Medulla oblongata (tissue), 1 donor: ENCODE measurements at regions not wholly inside any gene's neighbourhood (a gene's known extent, or its start where the extent isn't known, plus 50 kb on each side); places are given as distances from the start of the nearest gene placed in this dataset.

Source experiments
- DNase-seq: peaks from one replicate; pipeline ENCODE4 v3.0.0-alpha.2; 2015; ENCODE audit errors: extremely low spot score

GRCh38 chr10:43959364-43960134 lies 310.9 kb upstream of the ZNF32 start:
- DNase-seq = no peak

- DNase-seq = no peak
Measured at GRCh38 chr10:43958964-43959363, 310.3 kb upstream of the ZNF32 start.

GRCh38 chr10:43958071-43958432 lies 309.4 kb upstream of the ZNF32 start:
- no peak for DNase-seq

- no peak for DNase-seq
Measured at GRCh38 chr10:43957267-43958070, 308.8 kb upstream of the ZNF32 start.

GRCh38 chr10:43955978-43956377 lies 307.3 kb upstream of the ZNF32 start:
- DNase-seq = no peak

GRCh38 chr10:43955002-43955596 lies 306.4 kb upstream of the ZNF32 start:
- DNase-seq = no peak

GRCh38 chr10:43953672-43954071 lies 305.0 kb upstream of the ZNF32 start:
- no peak for DNase-seq

- no peak for DNase-seq
Measured at GRCh38 chr10:43952760-43953159, 304.1 kb upstream of the ZNF32 start.

- DNase-seq = no peak
Measured at GRCh38 chr10:43949351-43949750, 300.7 kb upstream of the ZNF32 start.

GRCh38 chr10:43946445-43946844 lies 297.8 kb upstream of the ZNF32 start:
- DNase-seq = no peak

GRCh38 chr10:43945908-43946307 lies 297.2 kb upstream of the ZNF32 start:
- no peak for DNase-seq

GRCh38 chr10:43945094-43945730 lies 296.5 kb upstream of the ZNF32 start:
- no peak for DNase-seq

- DNase-seq = no peak
Measured at GRCh38 chr10:43944381-43945093, 295.9 kb upstream of the ZNF32 start.

GRCh38 chr10:43943818-43944360 lies 295.2 kb upstream of the ZNF32 start:
- DNase-seq = no peak

- no peak for DNase-seq
Measured at GRCh38 chr10:43943119-43943817, 294.6 kb upstream of the ZNF32 start.

GRCh38 chr10:43942096-43942850 lies 293.6 kb upstream of the ZNF32 start:
- DNase-seq = no peak

- no peak for DNase-seq
Measured at GRCh38 chr10:43940898-43941837, 292.5 kb upstream of the ZNF32 start.

GRCh38 chr10:43939939-43940820 lies 291.5 kb upstream of the ZNF32 start:
- DNase-seq = no peak
